IMR-90 (cell line): ENCODE measurements at regions not wholly inside any gene's neighbourhood (a gene's known extent, or its start where the extent isn't known, plus 50 kb on each side); places are given as distances from the start of the nearest gene placed in this dataset.

Source experiments
- ATAC-seq: fragments of 200-7000 bp; cut with Tn5 transposase; 2 replicates; pipeline ENCODE4 v1.9.1; 2020; ENCODE audit warnings: low read depth, mild to moderate bottlenecking, moderate library complexity
- BruUV-seq: library from RNA; stranded (reverse); fragments of 400-500 nt; replicated peaks from 2 replicates; lab custom pipeline; 2021; lab: Mats Ljungman, UMichigan
- CTCF ChIA-PET: fragments of 300-600 bp; formaldehyde crosslinking; extraction: SDS; loops from one replicate; lab custom pipeline; 2021; ENCODE audit warnings: antibody characterized with exemption; lab: Yijun Ruan, JAX
- POLR2A ChIA-PET: fragments of 300-600 bp; sonication (Branson Sonifier 250); formaldehyde crosslinking; loops from one replicate; lab custom pipeline; 2022; ENCODE audit warnings: antibody characterized with exemption; ENCODE audit not compliant: unreplicated experiment; lab: Charles Lee
- DNase-seq: peaks from one replicate; pipeline ENCODE4 v3.0.0; 2013
- H2AFZ ChIP-seq: replicated peaks from 2 replicates; pipeline ENCODE3; 2013; ENCODE audit warnings: low read length, mild to moderate bottlenecking; ENCODE audit not compliant: poor library complexity
- H2AK5ac ChIP-seq: 2 replicates; pipeline ENCODE4 v1.6.1; 2013; ENCODE audit warnings: low read depth, low read length, inconsistent platforms
- H2AK9ac ChIP-seq: replicated peaks from 2 replicates; pipeline ENCODE3; 2013; ENCODE audit warnings: mild to moderate bottlenecking, low read depth, low read length, moderate library complexity; ENCODE audit not compliant: poor library complexity
- H2BK120ac ChIP-seq: 2 replicates; pipeline ENCODE4 v1.6.1; 2013; ENCODE audit warnings: low read depth, low read length, inconsistent platforms
- H2BK15ac ChIP-seq: 3 replicates; pipeline ENCODE4 v1.6.1; 2013; ENCODE audit warnings: low read depth, low read length, inconsistent platforms
- H2BK20ac ChIP-seq: 2 replicates; pipeline ENCODE4 v1.6.1; 2013; ENCODE audit warnings: low read depth, mild to moderate bottlenecking, inconsistent platforms, low read length, moderate library complexity
- H2BK5ac ChIP-seq: 2 replicates; pipeline ENCODE4 v1.6.1; 2013; ENCODE audit warnings: mild to moderate bottlenecking, low read depth, low read length, inconsistent platforms; ENCODE audit not compliant: poor library complexity, severe bottlenecking
- H3K14ac ChIP-seq: replicated peaks from 2 replicates; pipeline ENCODE4 v1.6.1; 2013; ENCODE audit warnings: low read depth, low read length, inconsistent platforms
- H3K18ac ChIP-seq: 2 replicates; pipeline ENCODE4 v1.6.1; 2013; ENCODE audit warnings: low read depth, low read length, control low read depth
- H3K23ac ChIP-seq: 2 replicates; pipeline ENCODE4 v1.6.1; 2013; ENCODE audit warnings: low read depth, low read length, inconsistent platforms
- H3K27ac ChIP-seq: 2 replicates; pipeline ENCODE4 v1.5.1; 2013; ENCODE audit warnings: mild to moderate bottlenecking, control low read depth, low read length; ENCODE audit not compliant: insufficient read depth
- H3K27me3 ChIP-seq: 2 replicates; pipeline ENCODE4 v1.6.1; 2013; ENCODE audit warnings: low read length; ENCODE audit not compliant: control insufficient read depth, insufficient read depth
- H3K36me3 ChIP-seq: 2 replicates; pipeline ENCODE4 v1.6.1; 2013; ENCODE audit warnings: low read length, mixed read lengths; ENCODE audit not compliant: control insufficient read depth, insufficient read depth
- H3K4ac ChIP-seq: 2 replicates; pipeline ENCODE4 v1.6.1; 2013; ENCODE audit warnings: low read depth, low read length, inconsistent platforms
- H3K4me1 ChIP-seq: 2 replicates; pipeline ENCODE4 v1.6.1; 2013; ENCODE audit warnings: low read length, mixed read lengths; ENCODE audit not compliant: control insufficient read depth, insufficient read depth
- H3K4me2 ChIP-seq: 2 replicates; pipeline ENCODE4 v1.6.1; 2013; ENCODE audit warnings: low read depth, mild to moderate bottlenecking, control low read depth, low read length, moderate library complexity
- H3K4me3 ChIP-seq: 2 replicates; pipeline ENCODE4 v1.5.1; 2013; ENCODE audit warnings: low read depth, mild to moderate bottlenecking, control low read depth, low read length, moderate library complexity; ENCODE audit not compliant: insufficient read depth
- H3K56ac ChIP-seq: 2 replicates; pipeline ENCODE4 v1.6.1; 2013; ENCODE audit warnings: low read length, inconsistent platforms; ENCODE audit not compliant: insufficient read depth; ENCODE audit errors: extremely low read depth
- H3K79me1 ChIP-seq, 2 experiments: 2 replicates each; pipeline ENCODE4 v1.6.1; 2013; ENCODE audit warnings: low read length in 2 of 2, inconsistent platforms in 1 of 2, low read depth in 1 of 2
- H3K9ac ChIP-seq: 2 replicates; pipeline ENCODE4 v1.6.1; 2013; ENCODE audit warnings: low read depth, low read length, control low read depth
- H3K9me1 ChIP-seq: 2 replicates; pipeline ENCODE4 v1.6.1; 2013; ENCODE audit warnings: low read length, inconsistent platforms; ENCODE audit not compliant: insufficient read depth
- H3K9me3 ChIP-seq: 2 replicates; pipeline ENCODE4 v1.6.1; 2013; ENCODE audit warnings: low read length; ENCODE audit not compliant: control insufficient read depth, insufficient read depth
- H4K20me1 ChIP-seq: 2 replicates; pipeline ENCODE4 v1.6.1; 2013; ENCODE audit warnings: low read length, inconsistent platforms; ENCODE audit not compliant: insufficient read depth
- H4K5ac ChIP-seq: 2 replicates; pipeline ENCODE4 v1.6.1; 2013; ENCODE audit warnings: mild to moderate bottlenecking, low read depth, low read length, control low read depth
- H4K8ac ChIP-seq, 2 experiments: 2 replicates each; pipeline ENCODE4 v1.6.1; 2013; ENCODE audit warnings: low read depth in 2 of 2, low read length in 2 of 2, control low read depth in 1 of 2, inconsistent platforms in 1 of 2
- H4K91ac ChIP-seq: 2 replicates; pipeline ENCODE4 v1.6.1; 2013; ENCODE audit warnings: low read depth, low read length, inconsistent platforms; ENCODE audit not compliant: insufficient read depth
- BHLHE40 ChIP-seq: fragments of 150-350 bp; IDR thresholded peaks from 2 replicates; pipeline ENCODE4 v1.6.1; 2016; ENCODE audit warnings: mild to moderate bottlenecking, low read depth, low read length
- CEBPB ChIP-seq: IDR thresholded peaks from 2 replicates; pipeline ENCODE4 v1.6.1; 2012; ENCODE audit warnings: low read depth, low read length, improper control_type of control experiment
- CHD1 ChIP-seq: IDR thresholded peaks from 2 replicates; pipeline ENCODE4 v1.6.1; 2012; ENCODE audit warnings: low read depth, low read length, improper control_type of control experiment
- MAFK ChIP-seq: IDR thresholded peaks from 2 replicates; pipeline ENCODE4 v1.6.1; 2012; ENCODE audit warnings: low read depth, low read length, improper control_type of control experiment
- NFE2L2 ChIP-seq: fragments of 150-350 bp; IDR thresholded peaks from 2 replicates; pipeline ENCODE4 v1.6.1; 2016; ENCODE audit warnings: low read depth, mild to moderate bottlenecking, low read length
- POLR2A ChIP-seq: IDR thresholded peaks from 2 replicates; pipeline ENCODE4 v1.6.1; 2012; ENCODE audit warnings: mild to moderate bottlenecking, low read depth, low read length
- RAD21 ChIP-seq: IDR thresholded peaks from 2 replicates; pipeline ENCODE4 v1.6.1; 2012; ENCODE audit warnings: low read length, improper control_type of control experiment
- WGBS, 2 experiments: methylation state at CpG; one replicate each; pipeline versions ENCODE4 v1.1.5 to v1.1.7; 2013; ENCODE audit warnings: missing lambda C conversion rate in 2 of 2; ENCODE audit not compliant: insufficient read length in 1 of 2; ENCODE audit errors: extremely low coverage in 2 of 2; 5-methylcytosine and 5-hydroxymethylcytosine counted together
- dilution Hi-C: fragments of 300-500 bp; cut with HindIII; formaldehyde crosslinking; loops from one replicate; pipeline ENCODE4 v1.14.3; 2018; ENCODE audit warnings: low sequenced_read_pairs; ENCODE audit not compliant: unreplicated experiment
- in situ Hi-C: fragments of 300-500 bp; cut with MboI; formaldehyde crosslinking; loops from 3 replicates; pipeline ENCODE4 v1.14.3; 2019; ENCODE audit warnings: low sequenced_read_pairs, inconsistent platforms, mixed read lengths
- intact Hi-C: fragments of 100-400 bp; cut with micrococcal nuclease; formaldehyde crosslinking; loops from 2 replicates; pipeline ENCODE4 v1.10.0; 2022
- TF ChIP-seq, protein P1 (sequence below): conservative IDR thresholded peaks from 2 replicates; pipeline ENCODE4 v1.5.1; 2012; ENCODE audit warnings: mild to moderate bottlenecking, low read depth, low read length, improper control_type of control experiment

DNA sequence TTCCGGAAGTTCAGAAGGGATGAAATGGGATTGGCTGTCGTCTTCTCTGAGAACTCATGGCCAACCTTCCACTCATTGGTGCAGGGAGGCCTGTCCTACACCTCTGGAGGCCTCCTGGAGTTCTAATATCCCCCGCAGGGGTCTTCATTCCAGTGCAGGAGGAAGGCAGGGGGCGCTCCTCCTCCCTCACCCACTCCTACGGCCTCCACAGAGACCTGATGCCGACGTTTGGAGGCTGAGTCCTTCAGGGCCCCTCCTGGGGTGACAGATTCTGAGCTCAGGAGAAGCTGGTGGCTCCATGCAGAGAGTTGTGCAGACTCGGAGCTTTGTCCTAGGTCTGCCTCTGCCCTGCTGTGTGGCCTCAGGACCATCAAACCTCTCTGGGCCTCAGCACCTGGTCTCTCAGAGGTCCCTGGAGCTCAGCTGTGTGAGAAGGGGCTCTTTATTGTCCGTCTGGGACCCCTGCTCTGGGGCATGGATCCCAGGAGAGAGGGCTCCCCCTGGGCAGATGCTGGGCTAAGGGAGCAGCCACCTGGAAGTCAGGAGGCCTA lies 102.3 kb upstream of the WNT4 start:
- H3K9me3 ChIP-seq = no peaks in the 10 kb centered on the region
- no peak overlapping the region for H3K56ac ChIP-seq
- BruUV-seq = no TSS peak
- H4K91ac ChIP-seq = no peak overlapping the region
- H2BK5ac ChIP-seq = no peak overlapping the region
- H3K27me3 ChIP-seq = peaks cover 85% of the 10 kb centered on the region
- ATAC-seq (no peak), DNase-seq (no peak)
- no peaks in the 10 kb centered on the region for H3K79me1 ChIP-seq
- CTCF ChIA-PET = no interaction called here
- H2BK15ac ChIP-seq = no peak overlapping the region
- H4K5ac ChIP-seq = no peak overlapping the region
- TF ChIP-seq NFE2L2 (no peak), POLR2A (no peak), CEBPB (no peak), CHD1 (no peak), MAFK (no peak), RAD21 (no peak), BHLHE40 (no peak)
- TF ChIP-seq, protein P1, sequence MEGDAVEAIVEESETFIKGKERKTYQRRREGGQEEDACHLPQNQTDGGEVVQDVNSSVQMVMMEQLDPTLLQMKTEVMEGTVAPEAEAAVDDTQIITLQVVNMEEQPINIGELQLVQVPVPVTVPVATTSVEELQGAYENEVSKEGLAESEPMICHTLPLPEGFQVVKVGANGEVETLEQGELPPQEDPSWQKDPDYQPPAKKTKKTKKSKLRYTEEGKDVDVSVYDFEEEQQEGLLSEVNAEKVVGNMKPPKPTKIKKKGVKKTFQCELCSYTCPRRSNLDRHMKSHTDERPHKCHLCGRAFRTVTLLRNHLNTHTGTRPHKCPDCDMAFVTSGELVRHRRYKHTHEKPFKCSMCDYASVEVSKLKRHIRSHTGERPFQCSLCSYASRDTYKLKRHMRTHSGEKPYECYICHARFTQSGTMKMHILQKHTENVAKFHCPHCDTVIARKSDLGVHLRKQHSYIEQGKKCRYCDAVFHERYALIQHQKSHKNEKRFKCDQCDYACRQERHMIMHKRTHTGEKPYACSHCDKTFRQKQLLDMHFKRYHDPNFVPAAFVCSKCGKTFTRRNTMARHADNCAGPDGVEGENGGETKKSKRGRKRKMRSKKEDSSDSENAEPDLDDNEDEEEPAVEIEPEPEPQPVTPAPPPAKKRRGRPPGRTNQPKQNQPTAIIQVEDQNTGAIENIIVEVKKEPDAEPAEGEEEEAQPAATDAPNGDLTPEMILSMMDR = no peak
- H3K4me1 ChIP-seq = no peaks in the 10 kb centered on the region
- no peak overlapping the region for H3K4me3 ChIP-seq
- H2AFZ ChIP-seq = no peak overlapping the region
- 70% methylated on average over 2 of the region's 9 CpGs; no CpG with 5 or more reads in 1 of the 2 experiments for WGBS, 2 experiments
- no peak overlapping the region for H2BK20ac ChIP-seq
- H3K23ac ChIP-seq = no peak overlapping the region
- no peak overlapping the region for H4K8ac ChIP-seq
- intact Hi-C loops (no loop called here), in situ Hi-C loops (no loop called here), dilution Hi-C loops (no loop called here)
- H3K36me3 ChIP-seq = no peaks in the 10 kb centered on the region
- no peaks in the 10 kb centered on the region for H3K9me1 ChIP-seq
- H2BK120ac ChIP-seq = no peak overlapping the region
- no peak overlapping the region for H2AK9ac ChIP-seq
- H2AK5ac ChIP-seq = no peak overlapping the region
- no peak overlapping the region for H3K4me2 ChIP-seq
- no peak overlapping the region for H3K4ac ChIP-seq
- H4K20me1 ChIP-seq = no peaks in the 10 kb centered on the region
- H3K9ac ChIP-seq = no peak overlapping the region
- H3K18ac ChIP-seq = no peak overlapping the region
- H3K14ac ChIP-seq = no peak overlapping the region
- POLR2A ChIA-PET = no interaction called here
- H3K27ac ChIP-seq = no peak overlapping the region
